ENCODE measurements at regions not wholly inside any gene's neighbourhood (a gene's known extent, or its start where the extent isn't known, plus 50 kb on each side); places are given as distances from the start of the nearest gene placed in this dataset.

- in situ Hi-C loops (cut with HindIII; ENCODE audit: low pct_unique_long_range_greater_than_20kb, low sequenced_read_pairs): no loop called here
- DNase-seq (ENCODE audit: low read depth in 1 of 2, low spot score in 1 of 2): no peak
- TF ChIP-seq JUND (IDR thresholded peaks at IDR 0.05; ENCODE audit: low read depth): no peak
These were observed 663.9 kb downstream of the PTPRU start for GRCh38 chr1:29900104-29900679.

- DNase-seq (ENCODE audit: low read depth in 1 of 2, low spot score in 1 of 2): no peak
- TF ChIP-seq JUND (IDR thresholded peaks at IDR 0.05; ENCODE audit: low read depth): no peak
- in situ Hi-C loops (cut with HindIII; ENCODE audit: low pct_unique_long_range_greater_than_20kb, low sequenced_read_pairs): no loop called here
These were observed 660.7 kb downstream of the PTPRU start for GRCh38 chr1:29896791-29897714.

GRCh38 chr1:29896300-29896699 is 660.0 kb downstream of the PTPRU start:
- in situ Hi-C loops (cut with HindIII; ENCODE audit: low pct_unique_long_range_greater_than_20kb, low sequenced_read_pairs): no loop called here
- no peak for DNase-seq (ENCODE audit: low read depth in 1 of 2, low spot score in 1 of 2)
- TF ChIP-seq JUND (IDR thresholded peaks at IDR 0.05; ENCODE audit: low read depth): no peak

- in situ Hi-C loops (cut with HindIII; ENCODE audit: low pct_unique_long_range_greater_than_20kb, low sequenced_read_pairs): no loop called here
- TF ChIP-seq JUND (IDR thresholded peaks at IDR 0.05; ENCODE audit: low read depth): no peak
- no peak for DNase-seq (ENCODE audit: low read depth in 1 of 2, low spot score in 1 of 2)
These were observed 658.9 kb downstream of the PTPRU start for GRCh38 chr1:29895201-29895600.

GRCh38 chr1:29894311-29894710 is 658.0 kb downstream of the PTPRU start:
- TF ChIP-seq JUND (IDR thresholded peaks at IDR 0.05; ENCODE audit: low read depth): no peak

GRCh38 chr1:29893806-29894205 is 657.5 kb downstream of the PTPRU start:
- no peak for TF ChIP-seq JUND (IDR thresholded peaks at IDR 0.05; ENCODE audit: low read depth)
- in situ Hi-C loops (cut with HindIII; ENCODE audit: low pct_unique_long_range_greater_than_20kb, low sequenced_read_pairs): no loop called here
- no peak for DNase-seq (ENCODE audit: low read depth in 1 of 2, low spot score in 1 of 2)

More at GRCh38 chr1:29894311-29894710, 658.0 kb downstream of the PTPRU start:
- DNase-seq (ENCODE audit: low read depth in 1 of 2, low spot score in 1 of 2): no peak
- in situ Hi-C loops (cut with HindIII; ENCODE audit: low pct_unique_long_range_greater_than_20kb, low sequenced_read_pairs): no loop called here

- in situ Hi-C loops (cut with HindIII; ENCODE audit: low pct_unique_long_range_greater_than_20kb, low sequenced_read_pairs): no loop called here
- no peak for TF ChIP-seq JUND (IDR thresholded peaks at IDR 0.05; ENCODE audit: low read depth)
- no peak for DNase-seq (ENCODE audit: low read depth in 1 of 2, low spot score in 1 of 2)
These were observed 656.9 kb downstream of the PTPRU start for GRCh38 chr1:29893046-29893723.

- in situ Hi-C loops (cut with HindIII; ENCODE audit: low pct_unique_long_range_greater_than_20kb, low sequenced_read_pairs): no loop called here
- DNase-seq (ENCODE audit: low read depth in 1 of 2, low spot score in 1 of 2): no peak
- no peak for TF ChIP-seq JUND (IDR thresholded peaks at IDR 0.05; ENCODE audit: low read depth)
These were observed 655.9 kb downstream of the PTPRU start for GRCh38 chr1:29892247-29892646.

GRCh38 chr1:29890201-29890959 is 654.1 kb downstream of the PTPRU start:
- no peak for TF ChIP-seq JUND (IDR thresholded peaks at IDR 0.05; ENCODE audit: low read depth)
- in situ Hi-C loops (cut with HindIII; ENCODE audit: low pct_unique_long_range_greater_than_20kb, low sequenced_read_pairs): no loop called here
- DNase-seq (ENCODE audit: low read depth in 1 of 2, low spot score in 1 of 2): no peak

GRCh38 chr1:29889776-29890175 is 653.5 kb downstream of the PTPRU start:
- TF ChIP-seq JUND (IDR thresholded peaks at IDR 0.05; ENCODE audit: low read depth): no peak
- DNase-seq (ENCODE audit: low read depth in 1 of 2, low spot score in 1 of 2): no peak
- in situ Hi-C loops (cut with HindIII; ENCODE audit: low pct_unique_long_range_greater_than_20kb, low sequenced_read_pairs): no loop called here

GRCh38 chr1:29884740-29885139 is 648.4 kb downstream of the PTPRU start:
- in situ Hi-C loops (cut with HindIII; ENCODE audit: low pct_unique_long_range_greater_than_20kb, low sequenced_read_pairs): no loop called here

GRCh38 chr1:29883986-29884385 is 647.7 kb downstream of the PTPRU start:
- no peak for DNase-seq (ENCODE audit: low read depth in 1 of 2, low spot score in 1 of 2)
- in situ Hi-C loops (cut with HindIII; ENCODE audit: low pct_unique_long_range_greater_than_20kb, low sequenced_read_pairs): no loop called here
- no peak for TF ChIP-seq JUND (IDR thresholded peaks at IDR 0.05; ENCODE audit: low read depth)

More at GRCh38 chr1:29884740-29885139, 648.4 kb downstream of the PTPRU start:
- no peak for DNase-seq (ENCODE audit: low read depth in 1 of 2, low spot score in 1 of 2)
- no peak for TF ChIP-seq JUND (IDR thresholded peaks at IDR 0.05; ENCODE audit: low read depth)

Data from T47D (cell line).